ENCODE measurements at regions not wholly inside any gene's neighbourhood (a gene's known extent, or its start where the extent isn't known, plus 50 kb on each side); places are given as distances from the start of the nearest gene placed in this dataset.

DNA sequence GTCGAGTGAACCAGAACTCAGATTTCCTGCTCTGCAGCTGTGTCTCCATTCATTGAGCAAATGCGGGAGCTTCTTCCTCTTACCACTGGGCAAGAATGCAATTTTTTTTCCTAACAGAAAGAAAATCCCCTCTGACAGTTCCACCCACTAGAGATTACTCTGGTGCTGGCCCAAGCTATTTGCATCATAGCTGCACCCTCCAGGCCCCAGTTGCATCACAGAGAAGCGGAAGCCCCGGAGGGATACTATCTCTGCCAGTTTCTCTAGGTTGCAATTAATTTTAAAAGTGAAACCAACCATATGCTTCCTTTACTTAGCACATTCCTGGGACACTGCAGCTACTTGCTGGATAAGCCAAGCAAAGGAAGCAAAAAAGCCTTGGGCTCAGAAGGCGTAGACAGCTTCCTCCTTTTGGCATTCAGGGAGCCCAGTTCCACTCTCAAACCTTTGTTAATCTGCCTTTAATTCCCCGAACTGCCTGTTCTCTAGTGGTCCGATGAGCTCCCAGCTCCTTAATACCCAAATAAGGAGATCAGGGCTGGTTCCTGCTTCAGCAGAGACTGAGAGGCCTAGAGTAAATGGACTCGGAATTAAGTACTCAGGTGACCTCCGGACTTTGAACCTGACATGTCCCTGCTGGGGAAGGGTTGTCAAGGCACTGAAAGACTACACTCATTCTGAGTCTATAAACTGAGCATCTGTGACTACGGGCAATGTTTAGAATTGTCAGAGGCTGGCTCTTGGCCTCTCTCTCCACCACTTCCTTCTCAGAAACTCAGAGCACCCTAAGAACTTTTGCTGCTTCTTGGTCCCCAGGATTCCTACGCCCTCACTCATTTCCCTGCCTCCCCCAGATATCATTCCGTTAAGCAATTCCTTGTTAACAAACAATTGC lies 72.5 kb upstream of the TNFSF18 start:
- peaks cover 0 to 26% (median 11%) of the 10 kb centered on the region in 12 donors for H3K4me1 ChIP-seq
- intact Hi-C loops (cut with DNase I): loop anchor here in 1 of 10 donors (5.0 to 10.0 kb wide), 2 partner anchors 71 to 298 kb away; partner anchors contain the start of gene TNFSF18
- peak overlapping the region; percentile 59 to 94 (median 76) for H3K27ac ChIP-seq
- peak; percentile 66 to 77 (median 75) for DNase-seq
- no peaks in the 10 kb centered on the region for H3K36me3 ChIP-seq
- peak; percentile 82 to 97 (median 96) for ATAC-seq
- TF ChIP-seq, protein P1, sequence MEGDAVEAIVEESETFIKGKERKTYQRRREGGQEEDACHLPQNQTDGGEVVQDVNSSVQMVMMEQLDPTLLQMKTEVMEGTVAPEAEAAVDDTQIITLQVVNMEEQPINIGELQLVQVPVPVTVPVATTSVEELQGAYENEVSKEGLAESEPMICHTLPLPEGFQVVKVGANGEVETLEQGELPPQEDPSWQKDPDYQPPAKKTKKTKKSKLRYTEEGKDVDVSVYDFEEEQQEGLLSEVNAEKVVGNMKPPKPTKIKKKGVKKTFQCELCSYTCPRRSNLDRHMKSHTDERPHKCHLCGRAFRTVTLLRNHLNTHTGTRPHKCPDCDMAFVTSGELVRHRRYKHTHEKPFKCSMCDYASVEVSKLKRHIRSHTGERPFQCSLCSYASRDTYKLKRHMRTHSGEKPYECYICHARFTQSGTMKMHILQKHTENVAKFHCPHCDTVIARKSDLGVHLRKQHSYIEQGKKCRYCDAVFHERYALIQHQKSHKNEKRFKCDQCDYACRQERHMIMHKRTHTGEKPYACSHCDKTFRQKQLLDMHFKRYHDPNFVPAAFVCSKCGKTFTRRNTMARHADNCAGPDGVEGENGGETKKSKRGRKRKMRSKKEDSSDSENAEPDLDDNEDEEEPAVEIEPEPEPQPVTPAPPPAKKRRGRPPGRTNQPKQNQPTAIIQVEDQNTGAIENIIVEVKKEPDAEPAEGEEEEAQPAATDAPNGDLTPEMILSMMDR (IDR thresholded peaks at IDR 0.05): no peak
- no peak for TF ChIP-seq POLR2A (IDR thresholded peaks at IDR 0.05)
- H3K27me3 ChIP-seq: no peaks in the 10 kb centered on the region
- 33 to 42% (median 34%) methylated on average over 12 of the region's 12 CpGs for WGBS, 4 donors
- peak overlapping the region in 10 of 12 donors; percentile 7 to 48 (median 28) for H3K4me3 ChIP-seq
- H3K9me3 ChIP-seq: no peaks in the 10 kb centered on the region

DNA sequence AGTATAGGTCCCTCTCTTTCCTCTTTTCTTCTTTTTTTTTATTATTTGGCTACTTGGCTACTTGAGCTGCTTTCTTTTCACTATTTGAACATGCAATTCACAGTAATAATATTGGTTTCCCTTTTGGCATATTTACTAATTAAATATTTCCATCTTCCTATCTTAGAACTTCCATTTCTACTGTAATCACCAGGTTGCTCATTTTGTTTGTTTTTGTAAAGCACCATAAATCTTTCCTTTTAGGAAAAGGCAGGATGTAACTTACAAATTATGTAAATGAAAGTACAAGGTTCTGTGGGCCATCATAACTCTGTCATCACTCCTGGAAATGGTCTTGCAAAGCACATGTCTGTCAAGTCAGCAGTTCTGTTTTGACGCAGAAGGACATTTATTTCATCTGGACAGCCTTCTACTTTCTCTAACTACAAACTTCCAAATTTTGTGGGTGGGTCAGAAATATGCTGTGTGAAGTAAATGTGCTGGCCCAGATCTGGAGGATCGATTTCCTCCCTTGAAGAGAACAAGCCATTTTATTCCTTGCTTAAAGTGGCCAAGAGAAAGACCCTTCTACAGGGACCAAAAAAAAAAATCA lies 71.7 kb upstream of the TNFSF18 start:
- ATAC-seq (peak in 3 of 4 donors; percentile 38 to 48 (median 45)), DNase-seq (no peak)
- peaks cover 0 to 33% (median 11%) of the 10 kb centered on the region in 12 donors for H3K4me1 ChIP-seq
- no peaks in the 10 kb centered on the region for H3K9me3 ChIP-seq
- H3K4me3 ChIP-seq: peak overlapping the region in 8 of 12 donors; percentile 1 to 48 (median 32)
- peak overlapping the region; percentile 59 to 94 (median 76) for H3K27ac ChIP-seq
- intact Hi-C loops (cut with DNase I): loop anchor here in 1 of 10 donors (5.0 to 10.0 kb wide), 2 partner anchors 70 to 298 kb away; partner anchors contain the start of gene TNFSF18
- H3K36me3 ChIP-seq: no peaks in the 10 kb centered on the region
- TF ChIP-seq POLR2A (IDR thresholded peaks at IDR 0.05): no peak
- TF ChIP-seq, protein P1 (IDR thresholded peaks at IDR 0.05): no peak
- WGBS, 4 donors: 28 to 51% (median 39%) methylated on average over 2 of the region's 2 CpGs
- H3K27me3 ChIP-seq: no peaks in the 10 kb centered on the region

DNA sequence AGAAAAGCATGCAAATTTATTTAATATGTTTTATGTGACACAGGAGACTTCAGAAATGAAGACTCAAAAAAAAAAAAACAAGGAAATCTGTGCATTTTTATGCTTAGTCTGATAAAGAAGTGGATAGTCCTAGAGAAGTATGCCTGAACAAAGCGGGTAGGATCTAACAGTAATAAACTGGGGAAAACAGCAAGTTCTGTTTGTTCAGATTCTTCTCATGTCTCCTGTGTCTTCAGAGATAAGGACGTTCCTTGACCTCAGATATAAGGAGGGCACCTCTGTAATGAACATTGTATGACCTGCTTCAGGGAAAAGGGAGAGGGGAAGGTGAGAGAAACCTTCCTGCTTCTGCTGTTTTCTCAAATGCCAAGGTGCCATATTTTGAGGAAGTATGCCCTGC lies 67.7 kb upstream of the TNFSF18 start:
- ATAC-seq: no peak
- intact Hi-C loops (cut with DNase I): no loop called here
- TF ChIP-seq POLR2A (IDR thresholded peaks at IDR 0.05): no peak
- TF ChIP-seq, protein P1 (IDR thresholded peaks at IDR 0.05): no peak
- 76 to 88% (median 82%) methylated on average over 2 of the region's 2 CpGs for WGBS, 4 donors
- H3K4me1 ChIP-seq: peaks cover 0 to 35% (median 9%) of the 10 kb centered on the region in 12 donors
- H3K9me3 ChIP-seq: no peaks in the 10 kb centered on the region
- no peaks in the 10 kb centered on the region for H3K27me3 ChIP-seq
- H3K4me3 ChIP-seq: no peak overlapping the region
- no peaks in the 10 kb centered on the region for H3K36me3 ChIP-seq
- DNase-seq: no peak
- H3K27ac ChIP-seq: no peak overlapping the region

DNA sequence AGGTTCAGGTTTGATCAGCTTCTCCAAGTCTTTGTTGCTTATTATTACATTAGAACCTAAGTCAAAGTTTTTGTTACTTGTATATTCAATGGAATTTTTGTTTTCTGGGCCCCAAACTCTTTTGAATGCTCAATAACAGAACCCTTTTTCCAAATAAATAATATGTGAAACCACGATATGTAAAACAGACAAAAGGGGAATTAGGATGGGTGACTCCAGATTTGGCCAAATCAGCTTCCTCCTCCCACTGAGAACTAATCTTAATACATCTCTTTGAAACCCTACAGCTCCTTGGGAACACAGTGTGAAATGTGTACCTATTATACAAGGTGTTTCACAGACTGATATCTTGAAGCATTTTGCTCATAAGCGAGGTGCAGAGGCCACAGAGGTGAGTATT lies 67.0 kb upstream of the TNFSF18 start:
- no peaks in the 10 kb centered on the region for H3K9me3 ChIP-seq
- H3K36me3 ChIP-seq: no peaks in the 10 kb centered on the region
- no peak overlapping the region for H3K4me3 ChIP-seq
- TF ChIP-seq, protein P1 (IDR thresholded peaks at IDR 0.05): no peak
- no peak for TF ChIP-seq POLR2A (IDR thresholded peaks at IDR 0.05)
- 94 to 96% (median 95%) methylated on average over 2 of the region's 2 CpGs for WGBS, 4 donors
- intact Hi-C loops (cut with DNase I): no loop called here
- peaks cover 0 to 35% (median 7%) of the 10 kb centered on the region in 12 donors for H3K4me1 ChIP-seq
- H3K27me3 ChIP-seq: no peaks in the 10 kb centered on the region
- no peak for DNase-seq
- ATAC-seq: no peak
- peak overlapping the region in 1 of 12 donors; percentile 52 for H3K27ac ChIP-seq
